HG03558 (cell line): ENCODE measurements at regions not wholly inside any gene's neighbourhood (a gene's known extent, or its start where the extent isn't known, plus 50 kb on each side); places are given as distances from the start of the nearest gene placed in this dataset.

Experiments
- ATAC-seq: cut with Tn5 transposase; IDR thresholded peaks from one replicate; pipeline ENCODE4 v1.9.1; 2021; ENCODE audit warnings: moderate number of reproducible peaks; ENCODE audit not compliant: unreplicated experiment; ENCODE audit errors: extremely low read depth

GRCh38 chr18:38307914-38308313 lies 742.3 kb upstream of the CELF4 start:
- no peak for ATAC-seq

- ATAC-seq = no peak
Measured at GRCh38 chr18:38305961-38306360, 740.4 kb upstream of the CELF4 start.

- ATAC-seq = no peak
Measured at GRCh38 chr18:38301621-38302020, 736.0 kb upstream of the CELF4 start.

GRCh38 chr18:38297910-38298309 lies 732.3 kb upstream of the CELF4 start:
- no peak for ATAC-seq

DNA sequence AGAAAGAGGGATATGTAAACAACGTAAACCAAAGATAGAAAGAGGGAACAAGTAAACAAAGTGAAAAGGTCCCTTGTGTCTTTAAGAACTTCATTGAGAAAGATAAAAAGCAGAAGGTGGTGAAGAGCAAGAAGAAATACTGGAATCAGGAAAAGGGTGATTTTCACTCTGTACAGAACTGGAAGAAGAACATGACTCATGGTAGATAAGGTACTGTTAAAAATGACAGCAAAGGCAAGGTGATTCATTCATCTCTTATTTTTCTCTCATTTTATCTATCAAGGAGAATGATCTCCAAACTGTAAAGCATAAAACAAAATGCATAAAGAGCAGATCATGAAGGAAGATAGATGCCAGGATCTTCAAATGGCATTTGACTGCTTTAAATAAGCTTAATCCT lies 724.6 kb upstream of the CELF4 start:
- ATAC-seq = no peak

GRCh38 chr18:38284972-38285371 lies 719.4 kb upstream of the CELF4 start:
- ATAC-seq = no peak

DNA sequence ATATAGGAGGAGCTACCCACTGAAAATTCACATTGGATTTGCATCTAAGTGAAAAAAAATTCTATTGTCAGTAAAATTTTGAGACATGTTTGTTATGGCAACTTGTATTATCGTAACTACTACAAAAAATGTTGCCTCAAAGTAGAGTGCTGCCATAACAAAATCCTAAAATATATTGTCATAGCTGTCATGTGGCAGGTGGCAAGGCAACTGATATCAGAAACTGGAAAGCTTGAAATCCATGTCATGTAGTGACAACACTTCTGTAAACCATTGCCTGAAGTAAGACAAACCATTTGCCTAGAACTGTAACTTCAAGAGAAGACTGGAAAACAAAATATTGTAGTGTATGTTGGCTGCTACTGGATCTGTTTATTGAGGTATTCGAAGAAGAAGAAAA lies 697.5 kb upstream of the CELF4 start:
- ATAC-seq = no peak

- no peak for ATAC-seq
Measured at GRCh38 chr18:38262661-38263060, 697.1 kb upstream of the CELF4 start.

DNA sequence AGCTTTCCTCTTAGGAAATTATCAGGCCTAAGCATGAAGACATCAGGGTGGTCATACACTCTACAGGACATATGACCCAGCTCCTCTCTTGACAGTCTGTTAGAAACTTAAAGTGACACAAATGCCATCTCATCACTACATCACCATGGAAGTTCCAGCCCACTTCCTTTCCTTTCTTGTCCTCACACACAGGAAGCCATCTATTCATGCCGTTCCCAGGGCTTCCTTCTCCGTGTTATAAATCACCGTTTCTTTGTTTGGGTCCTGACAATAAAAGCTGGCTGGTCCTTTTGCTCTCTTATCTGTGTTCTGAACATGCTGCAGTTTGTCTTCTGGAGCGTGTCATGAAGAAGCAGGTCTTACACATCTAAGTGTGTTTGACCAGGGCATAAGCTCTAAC lies 692.1 kb upstream of the CELF4 start:
- ATAC-seq = no peak

DNA sequence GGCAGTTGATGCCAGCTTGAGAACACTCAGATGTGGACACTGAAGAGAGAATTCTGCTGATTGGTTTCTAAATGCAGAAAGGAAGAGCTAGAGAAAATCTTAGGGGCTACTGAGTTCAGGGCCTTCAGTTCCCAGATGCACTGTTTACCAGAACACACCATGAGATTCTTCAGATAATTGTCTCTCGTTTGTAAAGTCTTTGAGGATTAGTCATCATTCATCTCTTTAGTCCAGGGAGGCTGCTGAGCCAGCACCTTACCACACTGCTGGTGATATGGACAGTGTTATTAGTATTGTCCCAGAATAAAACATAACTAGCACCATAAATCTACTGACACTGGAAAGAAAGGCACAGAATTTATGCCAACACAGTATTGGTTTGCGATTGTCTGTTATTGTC lies 690.8 kb upstream of the CELF4 start:
- no peak for ATAC-seq

- no peak for ATAC-seq
Measured at GRCh38 chr18:38250971-38251370, 685.4 kb upstream of the CELF4 start.

DNA sequence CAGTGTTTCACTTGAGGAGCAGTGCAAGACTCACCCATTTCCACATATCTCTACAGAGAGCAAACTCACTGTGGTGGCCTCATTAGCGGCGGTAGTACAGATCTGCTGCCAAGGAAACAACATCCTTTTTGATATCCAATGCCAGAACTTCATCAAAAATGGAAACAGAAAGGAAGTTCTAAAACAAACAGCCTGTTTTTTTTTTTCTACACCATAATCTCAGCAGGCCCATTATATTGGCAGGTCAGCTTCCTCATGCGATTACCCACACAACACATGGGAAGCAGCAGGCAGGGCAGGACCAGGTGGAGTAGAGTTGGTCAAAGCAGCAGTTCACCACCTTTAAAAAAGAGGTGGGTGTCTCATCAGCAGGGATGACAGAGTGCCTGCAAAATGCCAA lies 678.9 kb upstream of the CELF4 start:
- no peak for ATAC-seq

GRCh38 chr18:38243291-38243690 lies 677.7 kb upstream of the CELF4 start:
- no peak for ATAC-seq

GRCh38 chr18:38241736-38242135 lies 676.1 kb upstream of the CELF4 start:
- no peak for ATAC-seq

GRCh38 chr18:38241216-38241615 lies 675.6 kb upstream of the CELF4 start:
- ATAC-seq = no peak

DNA sequence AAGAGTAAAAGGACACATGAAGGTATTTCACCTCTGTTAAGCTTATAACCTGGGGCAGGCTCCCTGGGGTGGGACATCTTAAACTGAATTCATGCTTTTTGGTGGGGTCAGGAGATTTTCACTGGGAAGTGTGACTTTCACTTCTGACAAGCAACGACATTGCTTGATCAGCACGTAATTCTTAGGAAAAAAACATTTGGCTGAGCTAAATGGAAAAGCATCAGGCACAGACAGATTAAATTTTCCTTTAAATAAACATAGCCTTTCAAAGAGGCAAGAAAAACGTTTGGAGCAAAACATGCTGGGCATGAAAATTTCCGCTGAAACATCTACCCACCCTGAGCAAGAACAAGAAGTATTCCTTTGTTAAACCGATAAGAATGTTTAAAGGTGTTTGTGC lies 674.0 kb upstream of the CELF4 start:
- ATAC-seq = no peak

- no peak for ATAC-seq
Measured at GRCh38 chr18:38237796-38238195, 672.2 kb upstream of the CELF4 start.

DNA sequence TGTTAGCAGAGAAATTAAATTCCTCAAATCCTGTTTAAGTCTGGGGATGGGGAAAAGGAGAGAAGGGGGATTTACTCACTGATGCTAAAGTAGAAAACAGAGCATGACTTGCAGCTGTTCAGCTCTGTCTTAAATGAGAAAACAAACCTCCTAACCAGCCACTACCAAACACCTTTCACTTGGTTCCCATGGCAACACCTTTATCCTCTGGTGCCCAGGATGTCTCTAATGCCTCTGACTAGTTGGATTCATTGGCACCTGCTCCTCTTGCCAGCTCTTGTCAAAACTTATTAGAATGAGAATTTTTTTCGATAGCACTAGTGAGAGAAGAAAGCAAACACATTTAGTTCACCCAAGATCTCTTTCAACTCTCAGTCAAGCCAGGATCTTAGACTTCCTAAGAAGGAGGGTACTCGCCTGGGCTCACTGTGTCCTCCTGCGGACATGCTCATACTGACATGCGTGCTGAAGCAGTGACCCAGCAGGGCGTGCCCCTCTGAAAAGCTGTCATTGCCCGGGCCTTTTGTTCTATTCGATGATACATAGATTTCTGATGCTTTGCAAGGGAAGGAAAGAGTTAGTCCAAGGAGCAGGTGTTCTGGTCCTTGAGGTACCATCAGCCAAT lies 656.0 kb upstream of the CELF4 start:
- no peak for ATAC-seq

DNA sequence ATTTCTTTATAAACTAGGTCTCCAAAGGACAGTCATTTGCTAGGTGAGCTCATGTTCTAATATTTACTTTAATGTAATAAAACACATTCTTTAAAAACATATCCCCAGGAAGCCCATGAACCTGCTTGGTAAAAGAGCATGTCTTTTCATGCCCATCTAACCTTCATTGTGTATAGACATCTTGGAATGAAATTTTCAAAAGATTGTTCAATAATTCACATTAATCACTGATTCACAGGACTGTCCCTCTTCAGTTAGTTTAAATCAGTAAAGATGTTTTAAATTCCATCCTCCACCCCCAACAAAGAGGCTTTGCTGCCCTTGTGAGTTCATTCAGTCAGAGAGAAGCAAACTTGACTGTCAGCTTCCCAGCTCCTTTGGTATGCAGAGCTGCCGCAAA lies 633.4 kb upstream of the CELF4 start:
- ATAC-seq = no peak

- no peak for ATAC-seq
Measured at GRCh38 chr18:38198526-38198925, 632.9 kb upstream of the CELF4 start.

GRCh38 chr18:38186491-38186890 lies 620.9 kb upstream of the CELF4 start:
- no peak for ATAC-seq

DNA sequence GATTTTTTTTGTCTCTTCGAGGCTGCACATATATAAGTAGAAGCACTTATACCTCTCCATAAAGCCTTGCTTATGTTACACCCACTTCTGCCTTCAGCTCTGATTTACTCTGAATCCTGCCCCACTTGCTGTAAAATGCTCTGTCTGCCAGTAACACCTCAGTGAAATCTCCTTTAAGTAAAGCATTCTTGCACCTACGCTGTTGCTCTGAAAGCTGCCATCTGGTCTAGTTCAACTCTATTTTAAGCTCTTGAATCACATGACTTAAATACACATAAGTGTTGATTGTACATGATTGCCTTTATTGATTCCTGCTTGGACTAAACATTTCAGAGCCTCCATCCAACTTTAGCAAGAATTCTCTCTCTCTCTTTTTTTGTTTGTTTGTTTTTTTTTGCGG lies 609.0 kb upstream of the CELF4 start:
- no peak for ATAC-seq

GRCh38 chr18:38174173-38174572 lies 608.6 kb upstream of the CELF4 start:
- ATAC-seq = no peak
